ENCODE measurements at regions not wholly inside any gene's neighbourhood (a gene's known extent, or its start where the extent isn't known, plus 50 kb on each side); places are given as distances from the start of the nearest gene placed in this dataset.

GRCh38 chr1:177413982-177414596 is 243.3 kb downstream of the BRINP2 start:
- no peak for TF ChIP-seq CTCF (IDR thresholded peaks at IDR 0.05)
- TF ChIP-seq POLR2A (IDR thresholded peaks at IDR 0.05), result no peak
- TF ChIP-seq EP300 (IDR thresholded peaks at IDR 0.05), result no peak

Data from tibial nerve (tissue), 4 donors.